Mesendoderm (in vitro differentiated cells): ENCODE measurements at regions not wholly inside any gene's neighbourhood (a gene's known extent, or its start where the extent isn't known, plus 50 kb on each side); places are given as distances from the start of the nearest gene placed in this dataset.
"Not testable (repeated sequence)": the region's sequence is repeated elsewhere in the genome, so short reads cannot be mapped to it uniquely, and the experiment has no call there.

Experiments used
- DNase-seq: peaks from one replicate; pipeline ENCODE4 v3.0.0; 2013
- H2AK5ac ChIP-seq: 2 replicates; pipeline ENCODE4 v1.6.1; 2013; ENCODE audit warnings: low read length, inconsistent platforms
- H2BK120ac ChIP-seq: 2 replicates; pipeline ENCODE4 v1.6.1; 2013; ENCODE audit warnings: low read depth, mild to moderate bottlenecking, low read length, moderate library complexity, mixed read lengths
- H2BK15ac ChIP-seq: replicated peaks from 2 replicates; pipeline ENCODE4 v1.6.1; 2013; ENCODE audit warnings: low read depth, mild to moderate bottlenecking, moderate library complexity
- H2BK5ac ChIP-seq: 2 replicates; pipeline ENCODE4 v1.6.1; 2013; ENCODE audit warnings: low read length, inconsistent platforms
- H3K18ac ChIP-seq: 2 replicates; pipeline ENCODE4 v1.6.1; 2013; ENCODE audit warnings: mild to moderate bottlenecking, low read length, mixed read lengths
- H3K23ac ChIP-seq: one replicate; pipeline ENCODE4 v1.6.1; 2013; ENCODE audit warnings: low read length
- H3K27ac ChIP-seq: 2 replicates; pipeline ENCODE4 v1.5.1; 2013; ENCODE audit warnings: low read depth, mild to moderate bottlenecking, inconsistent platforms, low read length, moderate library complexity
- H3K27me3 ChIP-seq: 2 replicates; pipeline ENCODE4 v1.6.1; 2013; ENCODE audit warnings: low read length, control low read depth, mild to moderate bottlenecking, inconsistent platforms; ENCODE audit not compliant: insufficient read depth, poor library complexity
- H3K36me3 ChIP-seq: 2 replicates; pipeline ENCODE4 v1.6.1; 2013; ENCODE audit warnings: low read length, inconsistent platforms; ENCODE audit not compliant: control insufficient read depth, insufficient read depth
- H3K4ac ChIP-seq: one replicate; pipeline ENCODE4 v1.6.1; 2013; ENCODE audit warnings: low read depth, mild to moderate bottlenecking, low read length, moderate library complexity
- H3K4me1 ChIP-seq: 2 replicates; pipeline ENCODE4 v1.6.1; 2013; ENCODE audit warnings: low read depth, low read length, inconsistent platforms; ENCODE audit not compliant: control insufficient read depth
- H3K4me2 ChIP-seq: 2 replicates; pipeline ENCODE4 v1.6.1; 2013; ENCODE audit warnings: low read length
- H3K4me3 ChIP-seq: 2 replicates; pipeline ENCODE4 v1.5.1; 2013; ENCODE audit warnings: mild to moderate bottlenecking, low read length
- H3K56ac ChIP-seq: one replicate; pipeline ENCODE4 v1.6.1; 2013; ENCODE audit warnings: low read length
- H3K79me1 ChIP-seq: 2 replicates; pipeline ENCODE4 v1.6.1; 2013; ENCODE audit warnings: low read length, inconsistent platforms
- H3K79me2 ChIP-seq: 2 replicates; pipeline ENCODE4 v1.6.1; 2013; ENCODE audit warnings: mild to moderate bottlenecking, low read length; ENCODE audit not compliant: control insufficient read depth, insufficient read depth
- H3K9ac ChIP-seq: 2 replicates; pipeline ENCODE4 v1.6.1; 2013; ENCODE audit warnings: low read length, inconsistent platforms
- H4K5ac ChIP-seq: one replicate; pipeline ENCODE4 v1.6.1; 2013; ENCODE audit warnings: low read length
- H4K8ac ChIP-seq: one replicate; pipeline ENCODE4 v1.6.1; 2013; ENCODE audit warnings: low read depth, mild to moderate bottlenecking, control low read depth, low read length, moderate library complexity
- WGBS: extraction: QIAGEN DNeasy Blood & Tissue Kit; methylation state at CpG from one replicate; pipeline ENCODE4 v1.1.7; 2013; ENCODE audit warnings: low lambda C conversion rate, missing lambda C conversion rate; ENCODE audit not compliant: insufficient coverage; ENCODE audit errors: extremely low coverage; 5-methylcytosine and 5-hydroxymethylcytosine counted together

- Histone ChIP-seq H3K9ac (no peak overlapping the region), H3K4me2 (no peak overlapping the region), H2BK15ac (no peak overlapping the region), H2AK5ac (no peak overlapping the region), H2BK120ac (no peak overlapping the region), H3K79me1 (no peaks in the 10 kb centered on the region), H3K27me3 (no peaks in the 10 kb centered on the region), H3K79me2 (no peaks in the 10 kb centered on the region), H2BK5ac (no peak overlapping the region), H3K4me3 (no peak overlapping the region), H3K4ac (no peak overlapping the region), H3K27ac (no peak overlapping the region), H3K18ac (no peak overlapping the region), H4K5ac (no peak overlapping the region), H3K23ac (no peak overlapping the region), H4K8ac (no peak overlapping the region), H3K4me1 (peaks cover 4% of the 10 kb centered on the region), H3K36me3 (no peaks in the 10 kb centered on the region), H3K56ac (no peak overlapping the region)
- DNase-seq: no peak
- WGBS: no CpG with 5 or more reads among the region's 3 CpGs
Measured at GRCh38 chr2:131584380-131584779, 56.7 kb downstream of the CCDC74A start.

- Histone ChIP-seq H3K23ac (no peak overlapping the region), H2BK15ac (no peak overlapping the region), H3K4ac (no peak overlapping the region), H4K8ac (no peak overlapping the region), H3K27me3 (no peaks in the 10 kb centered on the region), H3K56ac (no peak overlapping the region), H3K9ac (no peak overlapping the region), H4K5ac (no peak overlapping the region), H2BK5ac (no peak overlapping the region), H3K79me2 (no peaks in the 10 kb centered on the region), H2AK5ac (no peak overlapping the region), H2BK120ac (no peak overlapping the region), H3K18ac (no peak overlapping the region), H3K4me3 (no peak overlapping the region), H3K4me1 (peaks cover 4% of the 10 kb centered on the region), H3K36me3 (no peaks in the 10 kb centered on the region), H3K79me1 (no peaks in the 10 kb centered on the region), H3K27ac (no peak overlapping the region), H3K4me2 (no peak overlapping the region)
- DNase-seq: no peak
- no CpG with 5 or more reads among the region's 4 CpGs for WGBS
Measured at GRCh38 chr2:131584940-131585339, 57.3 kb downstream of the CCDC74A start.

- no peak overlapping the region for H3K4me2 ChIP-seq
- H3K27me3 ChIP-seq: no peaks in the 10 kb centered on the region
- no peak overlapping the region for H3K27ac ChIP-seq
- WGBS: no CpG with 5 or more reads among the region's 5 CpGs
- no peak overlapping the region for H2BK5ac ChIP-seq
- no peaks in the 10 kb centered on the region for H3K79me2 ChIP-seq
- H3K36me3 ChIP-seq: no peaks in the 10 kb centered on the region
- no peak for DNase-seq
- H4K8ac ChIP-seq: no peak overlapping the region
- no peak overlapping the region for H3K23ac ChIP-seq
- H3K9ac ChIP-seq: no peak overlapping the region
- H4K5ac ChIP-seq: no peak overlapping the region
- H3K56ac ChIP-seq: no peak overlapping the region
- H3K4me1 ChIP-seq: no peaks in the 10 kb centered on the region
- H3K4me3 ChIP-seq: no peak overlapping the region
- no peaks in the 10 kb centered on the region for H3K79me1 ChIP-seq
- no peak overlapping the region for H2BK15ac ChIP-seq
- no peak overlapping the region for H3K18ac ChIP-seq
- H2AK5ac ChIP-seq: no peak overlapping the region
- no peak overlapping the region for H2BK120ac ChIP-seq
- no peak overlapping the region for H3K4ac ChIP-seq
Measured at GRCh38 chr2:131588152-131588873, 60.6 kb downstream of the CCDC74A start.

- H4K8ac ChIP-seq, H3K4me3 ChIP-seq, H3K4ac ChIP-seq, H3K79me2 ChIP-seq, H2BK5ac ChIP-seq, H3K79me1 ChIP-seq, H3K56ac ChIP-seq, H2BK15ac ChIP-seq, H3K23ac ChIP-seq, H2BK120ac ChIP-seq, H4K5ac ChIP-seq, H3K9ac ChIP-seq, H3K4me1 ChIP-seq, H3K27ac ChIP-seq, H2AK5ac ChIP-seq, H3K27me3 ChIP-seq, H3K4me2 ChIP-seq, H3K18ac ChIP-seq, H3K36me3 ChIP-seq, DNase-seq: not testable (repeated sequence)
- no CpG with 5 or more reads among the region's 6 CpGs for WGBS
Measured at GRCh38 chr2:131589126-131589525, 61.4 kb downstream of the CCDC74A start.

- Histone ChIP-seq H3K56ac (no peak overlapping the region), H3K36me3 (no peaks in the 10 kb centered on the region), H2BK15ac (no peak overlapping the region), H3K4me2 (no peak overlapping the region), H4K5ac (no peak overlapping the region), H3K4ac (no peak overlapping the region), H3K4me3 (no peak overlapping the region), H2BK5ac (no peak overlapping the region), H4K8ac (no peak overlapping the region), H3K79me1 (no peaks in the 10 kb centered on the region), H3K18ac (no peak overlapping the region), H3K23ac (no peak overlapping the region), H3K27me3 (no peaks in the 10 kb centered on the region), H2AK5ac (no peak overlapping the region), H3K9ac (no peak overlapping the region), H2BK120ac (no peak overlapping the region), H3K4me1 (no peaks in the 10 kb centered on the region), H3K27ac (no peak overlapping the region), H3K79me2 (no peaks in the 10 kb centered on the region)
- DNase-seq: no peak
- WGBS: no CpG with 5 or more reads among the region's 8 CpGs
Measured at GRCh38 chr2:131590366-131590765, 62.7 kb downstream of the CCDC74A start.

- no peak overlapping the region for H4K5ac ChIP-seq
- H3K4me2 ChIP-seq: no peak overlapping the region
- H3K4ac ChIP-seq: no peak overlapping the region
- no peak overlapping the region for H4K8ac ChIP-seq
- no peaks in the 10 kb centered on the region for H3K36me3 ChIP-seq
- no peak overlapping the region for H2BK15ac ChIP-seq
- no peak overlapping the region for H3K9ac ChIP-seq
- no peak overlapping the region for H2AK5ac ChIP-seq
- no peak overlapping the region for H3K27ac ChIP-seq
- H3K79me1 ChIP-seq: no peaks in the 10 kb centered on the region
- H3K4me3 ChIP-seq: no peak overlapping the region
- H3K27me3 ChIP-seq: no peaks in the 10 kb centered on the region
- no peaks in the 10 kb centered on the region for H3K79me2 ChIP-seq
- no peak for DNase-seq
- H3K18ac ChIP-seq: no peak overlapping the region
- no CpG with 5 or more reads among the region's 39 CpGs for WGBS
- H2BK5ac ChIP-seq: no peak overlapping the region
- H3K23ac ChIP-seq: no peak overlapping the region
- no peak overlapping the region for H2BK120ac ChIP-seq
- H3K56ac ChIP-seq: no peak overlapping the region
- no peaks in the 10 kb centered on the region for H3K4me1 ChIP-seq
Measured at GRCh38 chr2:131590896-131591295, 63.2 kb downstream of the CCDC74A start.
